SH-SY5Y (cell line): ENCODE measurements at regions not wholly inside any gene's neighbourhood (a gene's known extent, or its start where the extent isn't known, plus 50 kb on each side); places are given as distances from the start of the nearest gene placed in this dataset.

Experiments used
- GATA2 ChIP-seq: IDR thresholded peaks from 2 replicates; pipeline ENCODE4 v1.6.1; 2011; ENCODE audit warnings: mild to moderate bottlenecking, low read depth, low read length
- GATA3 ChIP-seq: IDR thresholded peaks from 2 replicates; pipeline ENCODE4 v1.6.1; 2011; ENCODE audit warnings: low read depth, mild to moderate bottlenecking, low read length, moderate library complexity

DNA sequence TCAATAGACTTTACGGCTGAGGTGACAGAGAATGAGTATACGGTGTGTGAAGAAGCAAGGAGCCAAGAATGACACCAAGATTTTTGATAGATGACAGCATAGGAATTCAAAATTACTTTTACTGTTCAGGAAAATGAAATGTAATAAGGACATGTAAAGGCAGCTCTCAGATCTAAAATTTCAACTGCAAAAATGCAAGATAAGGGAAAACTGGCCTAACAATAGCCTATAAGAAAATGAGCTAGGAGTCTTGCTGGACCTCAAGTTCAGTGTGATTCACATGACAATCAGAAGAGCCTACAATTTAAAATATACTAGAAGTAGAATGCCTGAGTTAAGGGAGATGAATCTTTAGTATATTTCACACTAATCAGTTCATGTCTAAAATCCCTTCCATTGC lies 102.0 kb downstream of the RPS29 start:
- TF ChIP-seq GATA3: no peak
- TF ChIP-seq GATA2: no peak
